GM12875 (cell line): ENCODE measurements at regions not wholly inside any gene's neighbourhood (a gene's known extent, or its start where the extent isn't known, plus 50 kb on each side); places are given as distances from the start of the nearest gene placed in this dataset.

Source experiments
- H3K4me3 ChIP-seq: one replicate; pipeline ENCODE4 v1.5.1; 2011; ENCODE audit warnings: low read depth, low read length, control low read depth
- CTCF ChIP-seq: IDR thresholded peaks from 2 replicates; pipeline ENCODE4 v1.5.1; 2011; ENCODE audit warnings: low read depth, mild to moderate bottlenecking, control low read depth, inconsistent platforms, low read length, moderate library complexity, borderline replicate concordance; ENCODE audit not compliant: insufficient read depth

- no peak overlapping the region for H3K4me3 ChIP-seq
- no peak for TF ChIP-seq CTCF
These were observed 358.5 kb upstream of the SFSWAP start for GRCh38 chr12:131352296-131352900.

GRCh38 chr12:131353376-131353775 is 357.5 kb upstream of the SFSWAP start:
- no peak for TF ChIP-seq CTCF

GRCh38 chr12:131353826-131354225 is 357.1 kb upstream of the SFSWAP start:
- no peak overlapping the region for H3K4me3 ChIP-seq
- no peak for TF ChIP-seq CTCF

More at GRCh38 chr12:131353376-131353775, 357.5 kb upstream of the SFSWAP start:
- H3K4me3 ChIP-seq: no peak overlapping the region

GRCh38 chr12:131355361-131356245 is 355.3 kb upstream of the SFSWAP start:
- TF ChIP-seq CTCF: no peak
- no peak overlapping the region for H3K4me3 ChIP-seq

GRCh38 chr12:131356485-131357184 is 354.3 kb upstream of the SFSWAP start:
- H3K4me3 ChIP-seq: no peak overlapping the region
- no peak for TF ChIP-seq CTCF

GRCh38 chr12:131357185-131357747 is 353.6 kb upstream of the SFSWAP start:
- TF ChIP-seq CTCF: no peak
- H3K4me3 ChIP-seq: no peak overlapping the region
